ENCODE measurements at regions not wholly inside any gene's neighbourhood (a gene's known extent, or its start where the extent isn't known, plus 50 kb on each side); places are given as distances from the start of the nearest gene placed in this dataset.

DNA sequence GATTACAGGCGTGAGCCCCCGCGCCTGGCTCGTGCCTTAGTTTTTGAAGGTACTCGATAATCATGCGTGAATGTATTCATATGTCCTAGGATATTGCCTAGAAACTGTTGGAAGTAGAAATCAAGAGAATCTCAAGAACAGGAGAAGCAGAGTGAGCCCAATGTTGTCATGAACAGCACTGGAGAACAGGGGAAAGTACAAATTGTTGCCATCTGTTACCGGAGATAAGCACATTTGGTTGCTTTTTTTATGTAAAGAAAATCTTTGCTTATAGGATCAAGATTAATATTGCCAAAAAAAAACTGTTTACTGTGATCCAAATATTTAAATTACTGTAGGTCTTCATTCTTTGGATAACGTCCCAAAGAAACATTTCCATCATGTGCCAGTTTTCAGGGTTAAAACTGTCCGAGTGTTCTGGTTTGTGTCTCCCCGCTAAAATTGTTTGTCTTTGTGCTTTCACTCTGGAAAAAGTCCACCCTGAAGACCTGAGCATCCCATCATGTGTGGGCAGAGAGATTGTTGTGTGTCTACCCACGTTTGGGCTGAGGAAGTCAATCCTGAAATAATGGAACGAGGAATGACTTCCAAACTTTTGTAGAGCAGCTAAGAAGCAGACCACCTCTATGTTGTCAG is 95.7 kb upstream of the CELF2 start:
- DNase-seq = no peak
- no peaks in the 10 kb centered on the region for H3K27me3 ChIP-seq
- H3K9me3 ChIP-seq = no peaks in the 10 kb centered on the region
- H3K36me3 ChIP-seq = no peaks in the 10 kb centered on the region
- H3K4me3 ChIP-seq = no peak overlapping the region

DNA sequence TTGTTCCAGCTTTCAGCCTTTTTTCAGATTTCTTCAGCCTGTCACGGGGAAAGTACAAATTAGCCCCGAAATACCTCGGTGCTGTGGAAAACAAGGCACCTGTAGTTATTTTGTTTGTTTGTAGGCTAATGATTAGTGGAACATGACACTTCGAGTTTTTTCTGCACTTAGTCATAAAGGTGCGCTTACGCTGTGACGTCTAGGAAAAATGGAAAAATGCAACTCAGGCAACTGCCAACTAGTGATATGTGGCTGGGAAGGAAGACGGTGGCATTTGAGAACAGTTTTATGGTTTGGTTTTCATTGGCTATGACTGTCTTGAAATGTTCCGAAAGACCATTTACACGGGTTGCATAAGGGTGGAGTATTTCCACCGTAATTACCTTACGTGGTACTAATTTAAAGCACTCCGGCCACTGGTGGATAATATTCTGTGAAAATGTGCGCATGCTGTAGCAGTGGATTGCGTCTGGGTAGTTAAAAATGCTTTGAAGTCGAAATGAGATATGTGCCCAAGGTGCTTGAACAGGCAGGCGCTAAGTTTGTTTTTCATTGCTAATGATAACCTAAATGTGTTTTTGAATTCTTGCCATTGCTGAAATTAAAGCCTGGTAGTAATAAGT is 94.5 kb upstream of the CELF2 start:
- no peak for DNase-seq
- Histone ChIP-seq H3K36me3 (no peaks in the 10 kb centered on the region), H3K9me3 (no peaks in the 10 kb centered on the region), H3K27me3 (no peaks in the 10 kb centered on the region), H3K4me3 (no peak overlapping the region)

DNA sequence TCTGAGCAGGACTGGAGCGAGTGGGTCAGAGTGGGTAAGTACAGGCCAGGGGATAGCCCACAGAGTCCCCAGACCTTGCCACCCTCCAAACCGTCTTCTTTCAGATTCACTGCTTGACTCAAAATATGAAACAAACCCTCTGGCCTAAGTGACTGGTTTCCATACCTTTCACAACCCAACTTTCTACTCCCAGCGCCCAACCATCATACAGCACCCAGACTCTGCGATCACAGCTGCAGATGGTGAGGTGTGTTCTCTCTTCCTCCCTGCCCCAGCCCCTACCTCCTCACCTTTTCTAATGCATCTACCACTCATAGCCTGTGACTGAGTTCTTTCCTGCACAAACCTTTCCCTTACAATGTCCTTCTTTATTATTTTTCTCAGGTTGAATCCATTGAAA is 92.0 kb upstream of the CELF2 start:
- no peak for DNase-seq
- Histone ChIP-seq H3K4me3 (no peak overlapping the region), H3K27me3 (no peaks in the 10 kb centered on the region), H3K36me3 (no peaks in the 10 kb centered on the region), H3K9me3 (no peaks in the 10 kb centered on the region)

DNA sequence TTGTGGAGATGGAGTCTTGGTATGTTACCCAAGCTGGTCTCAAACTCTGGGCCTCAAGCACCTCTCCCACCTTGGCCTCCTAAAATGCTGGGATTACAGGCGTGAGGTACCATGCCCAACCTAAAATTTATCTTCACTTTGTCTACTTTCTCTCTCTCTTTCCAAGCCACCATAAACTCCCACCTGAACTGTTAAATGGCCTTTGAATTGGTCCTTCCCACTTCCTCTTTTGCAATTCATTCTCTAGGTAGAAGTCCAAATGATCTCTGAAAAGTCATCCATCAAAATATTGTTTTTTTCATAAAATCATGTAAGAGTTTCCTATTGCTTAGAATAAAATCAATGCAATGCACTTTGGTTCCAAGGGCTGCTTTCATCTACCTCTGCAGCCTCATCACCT is 90.1 kb upstream of the CELF2 start:
- no peaks in the 10 kb centered on the region for H3K27me3 ChIP-seq
- H3K36me3 ChIP-seq = no peaks in the 10 kb centered on the region
- no peak overlapping the region for H3K4me3 ChIP-seq
- no peaks in the 10 kb centered on the region for H3K9me3 ChIP-seq
- DNase-seq = no peak

DNA sequence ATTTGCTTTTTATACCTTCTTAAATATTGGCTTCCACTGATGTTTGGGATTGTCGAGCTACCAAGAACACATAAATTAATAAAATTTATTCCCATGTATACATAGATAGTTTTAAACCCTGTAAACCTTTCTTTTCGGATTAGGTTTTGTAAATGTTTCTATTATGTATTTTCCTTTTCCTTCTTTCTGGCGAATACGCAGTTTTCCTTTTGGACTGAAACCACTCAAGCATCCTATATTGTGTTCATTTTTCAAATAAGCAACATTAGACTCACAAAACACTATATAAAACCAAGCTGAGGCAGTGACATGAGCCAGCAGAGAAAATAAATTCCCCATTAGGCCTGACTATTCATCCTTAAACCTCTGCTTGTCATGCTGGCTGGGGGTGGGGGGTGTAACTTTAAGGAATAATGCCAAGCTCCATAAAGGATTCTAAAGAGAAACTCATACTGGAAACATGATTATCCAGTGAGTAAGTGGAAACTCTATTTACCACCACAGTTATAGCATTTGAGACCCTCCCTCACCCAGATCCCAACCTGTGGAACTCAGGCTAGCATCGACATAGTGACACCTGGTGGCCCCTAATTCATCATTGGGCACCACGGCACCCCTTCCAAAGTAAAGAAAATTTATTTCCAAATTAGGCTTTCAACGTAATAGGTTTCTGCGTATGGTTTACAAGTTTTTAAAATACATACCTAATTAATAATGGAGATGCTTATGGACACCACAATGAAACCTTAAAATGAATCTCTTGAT is 86.5 kb upstream of the CELF2 start:
- Histone ChIP-seq H3K36me3 (no peaks in the 10 kb centered on the region), H3K4me3 (no peak overlapping the region), H3K9me3 (no peaks in the 10 kb centered on the region), H3K27me3 (no peaks in the 10 kb centered on the region)
- DNase-seq = no peak

DNA sequence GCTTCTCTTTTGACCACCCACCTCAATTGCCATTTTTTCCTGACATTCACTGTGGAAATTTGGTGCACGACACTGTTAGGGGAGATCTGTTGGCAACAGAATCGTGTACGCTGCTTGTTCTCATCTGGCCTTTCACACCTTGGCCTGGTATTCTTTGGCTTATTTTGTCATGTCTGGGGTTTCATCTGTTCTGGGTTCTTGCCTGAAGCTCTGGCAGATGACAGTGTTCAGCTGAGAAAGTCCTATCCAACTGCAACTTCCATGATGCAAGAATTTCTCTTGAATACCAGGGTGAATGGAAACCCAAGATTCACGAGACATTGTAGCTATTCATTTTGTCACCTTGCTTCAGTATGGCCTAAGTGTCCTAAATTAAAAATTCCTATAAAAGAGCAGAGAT is 82.6 kb upstream of the CELF2 start:
- DNase-seq = no peak
- H3K36me3 ChIP-seq = no peaks in the 10 kb centered on the region
- H3K27me3 ChIP-seq = no peaks in the 10 kb centered on the region
- no peaks in the 10 kb centered on the region for H3K9me3 ChIP-seq
- H3K4me3 ChIP-seq = no peak overlapping the region

DNA sequence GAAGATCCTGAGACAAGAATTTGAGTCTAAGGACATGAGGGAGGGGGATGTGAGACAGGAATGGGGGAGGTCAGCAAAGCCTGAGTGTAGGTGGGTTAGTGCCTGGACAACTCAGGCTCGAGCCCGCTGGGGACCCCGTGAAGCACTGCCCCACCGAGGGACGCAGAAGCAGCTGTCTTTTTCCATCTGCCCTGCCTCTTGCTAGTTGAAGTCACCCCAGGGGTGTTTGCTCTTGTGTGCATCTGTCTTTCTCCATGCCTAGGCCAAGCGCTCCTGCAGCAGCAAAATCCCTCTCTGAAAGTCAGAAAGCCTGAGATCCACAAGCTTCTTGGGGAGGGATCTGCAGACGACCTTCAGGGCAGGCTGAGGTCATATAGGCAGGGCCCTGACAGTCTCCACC is 79.0 kb upstream of the CELF2 start:
- Histone ChIP-seq H3K36me3 (no peaks in the 10 kb centered on the region), H3K27me3 (no peaks in the 10 kb centered on the region), H3K4me3 (no peak overlapping the region), H3K9me3 (0 out of 2 replicates have a peak, but pooled peaks cover 2% of the 10 kb centered on the region)
- DNase-seq = no peak

DNA sequence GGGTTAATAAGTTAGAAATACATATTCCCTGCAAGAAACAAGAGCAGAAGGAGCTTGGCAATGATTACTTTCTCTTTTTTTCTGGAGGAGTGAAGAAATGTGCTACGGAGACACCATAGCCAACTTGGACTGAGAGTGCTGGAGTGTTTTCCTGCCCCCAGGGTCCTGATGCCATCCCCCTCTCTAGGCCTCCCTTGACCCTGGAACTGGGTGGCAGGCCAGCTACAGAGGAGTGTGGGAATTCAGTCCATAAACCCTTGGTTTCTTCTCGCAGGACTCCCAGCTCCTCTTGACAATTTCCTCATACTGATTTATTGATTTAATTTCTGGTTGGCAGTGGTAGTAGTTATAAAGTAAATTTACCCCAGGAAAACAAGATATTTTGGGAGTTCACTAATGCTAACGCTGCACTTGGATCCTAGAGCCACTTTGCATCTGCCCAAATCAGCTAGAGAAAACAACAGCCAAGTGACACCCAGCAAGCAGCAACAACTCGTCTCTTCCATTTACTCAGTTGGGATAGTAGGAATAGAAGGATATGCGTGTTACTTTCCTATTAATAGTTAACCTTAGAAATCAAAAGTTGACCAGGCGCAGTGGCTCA is 76.4 kb upstream of the CELF2 start:
- Histone ChIP-seq H3K9me3 (0 out of 2 replicates have a peak, but pooled peaks cover 2% of the 10 kb centered on the region), H3K36me3 (no peaks in the 10 kb centered on the region), H3K4me3 (no peak overlapping the region), H3K27me3 (no peaks in the 10 kb centered on the region)
- DNase-seq = no peak

DNA sequence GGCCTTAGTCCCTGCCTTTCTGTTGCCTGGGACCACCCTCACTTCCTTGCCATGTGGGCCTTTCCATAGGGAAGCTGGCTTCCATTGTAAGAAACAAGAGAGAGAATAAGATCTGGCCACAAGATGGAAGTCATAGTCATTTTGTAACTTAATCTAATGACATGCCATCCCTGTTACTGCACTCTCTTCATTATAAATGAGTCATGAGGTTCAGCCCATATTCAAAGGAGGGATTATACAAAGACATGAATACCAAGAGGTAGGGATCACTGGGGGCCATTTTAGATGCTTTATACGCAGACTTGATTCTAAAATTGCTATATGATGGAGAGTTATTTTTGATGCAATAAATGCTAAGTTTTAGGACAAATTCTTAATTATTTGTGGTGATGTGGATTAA is 75.2 kb upstream of the CELF2 start:
- no peak for DNase-seq
- Histone ChIP-seq H3K27me3 (no peaks in the 10 kb centered on the region), H3K36me3 (no peaks in the 10 kb centered on the region), H3K4me3 (no peak overlapping the region), H3K9me3 (0 out of 2 replicates have a peak, but pooled peaks cover 2% of the 10 kb centered on the region)

DNA sequence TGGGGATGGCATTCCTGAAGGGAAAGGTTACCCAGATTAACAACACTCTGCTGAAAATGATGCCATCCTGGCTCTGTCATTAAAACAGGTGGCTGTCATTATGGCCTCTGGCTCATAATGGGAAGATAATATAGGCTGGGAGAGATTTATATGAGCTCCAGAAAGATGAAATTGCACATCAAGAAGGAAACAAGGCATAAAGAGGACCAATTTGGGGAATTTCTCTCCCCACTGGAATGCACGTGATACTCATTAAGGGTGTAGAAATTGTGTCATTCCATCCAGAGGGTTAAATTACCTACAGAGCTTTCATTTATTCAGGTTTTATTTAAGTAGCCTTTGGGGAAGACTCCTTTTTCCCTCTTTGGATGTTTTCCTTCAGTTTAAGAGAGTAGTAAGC is 71.6 kb upstream of the CELF2 start:
- DNase-seq = no peak
- H3K36me3 ChIP-seq = no peaks in the 10 kb centered on the region
- H3K27me3 ChIP-seq = no peaks in the 10 kb centered on the region
- no peak overlapping the region for H3K4me3 ChIP-seq
- no peaks in the 10 kb centered on the region for H3K9me3 ChIP-seq

DNA sequence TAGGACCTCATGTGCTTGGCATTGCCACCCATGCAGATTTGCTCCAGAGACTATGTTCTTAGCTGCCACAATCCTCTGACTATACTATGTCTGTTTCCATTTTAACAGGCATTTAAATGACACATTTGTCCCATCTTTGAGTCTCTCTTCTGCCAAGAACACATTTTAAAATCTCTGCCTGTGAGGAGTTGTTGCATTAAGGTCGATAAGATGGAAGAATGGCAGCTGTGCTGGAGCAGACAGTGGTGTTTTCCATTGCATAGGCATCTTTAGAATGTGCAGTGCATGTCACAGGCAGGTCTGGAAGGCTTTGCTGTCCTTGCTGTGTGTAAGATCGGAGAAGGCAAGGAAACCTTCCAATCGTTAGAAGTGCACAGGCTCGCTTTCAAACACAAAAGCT is 70.9 kb upstream of the CELF2 start:
- no peaks in the 10 kb centered on the region for H3K27me3 ChIP-seq
- H3K36me3 ChIP-seq = no peaks in the 10 kb centered on the region
- H3K9me3 ChIP-seq = no peaks in the 10 kb centered on the region
- no peak overlapping the region for H3K4me3 ChIP-seq
- no peak for DNase-seq

DNA sequence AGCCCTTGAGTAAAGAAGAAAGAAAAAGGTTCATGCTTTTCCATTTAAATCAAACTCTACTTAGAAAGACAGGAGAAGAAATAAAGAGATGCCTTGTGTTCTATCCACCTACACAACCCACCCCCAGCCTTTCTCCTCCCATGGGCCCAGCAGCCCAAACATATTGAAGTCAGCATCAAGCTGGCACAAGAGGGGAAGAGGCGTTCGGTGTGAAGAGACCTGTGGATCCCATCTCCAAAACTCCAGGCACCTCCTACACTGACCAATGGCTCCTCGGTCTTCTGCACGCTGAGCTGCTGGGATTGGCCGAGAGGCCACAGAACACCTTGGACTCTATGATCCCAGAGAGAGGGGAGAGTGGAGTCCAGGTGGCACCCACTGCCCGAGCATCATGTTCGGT is 66.0 kb upstream of the CELF2 start:
- H3K4me3 ChIP-seq = no peak overlapping the region
- no peak for DNase-seq
- H3K9me3 ChIP-seq = no peaks in the 10 kb centered on the region
- no peaks in the 10 kb centered on the region for H3K27me3 ChIP-seq
- H3K36me3 ChIP-seq = no peaks in the 10 kb centered on the region

DNA sequence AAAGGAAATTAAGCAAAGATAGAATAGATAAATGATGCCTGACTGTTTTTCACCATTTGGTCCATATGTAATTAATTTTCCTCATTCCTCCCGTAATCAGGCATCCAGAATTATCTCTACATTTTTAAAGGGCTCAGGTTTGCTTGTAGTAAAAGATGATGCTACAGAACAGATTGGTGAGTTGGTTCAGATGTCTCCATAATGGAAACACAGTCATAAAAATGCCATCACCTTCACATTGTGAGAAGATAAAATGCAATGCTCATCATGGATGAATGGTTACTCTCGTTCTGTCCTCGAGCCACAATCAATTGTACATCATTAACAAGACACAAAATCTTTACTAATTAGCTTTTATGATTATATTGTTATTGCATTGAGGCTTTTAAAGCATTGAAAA is 64.9 kb upstream of the CELF2 start:
- Histone ChIP-seq H3K4me3 (no peak overlapping the region), H3K36me3 (no peaks in the 10 kb centered on the region), H3K9me3 (no peaks in the 10 kb centered on the region), H3K27me3 (no peaks in the 10 kb centered on the region)
- DNase-seq = no peak

DNA sequence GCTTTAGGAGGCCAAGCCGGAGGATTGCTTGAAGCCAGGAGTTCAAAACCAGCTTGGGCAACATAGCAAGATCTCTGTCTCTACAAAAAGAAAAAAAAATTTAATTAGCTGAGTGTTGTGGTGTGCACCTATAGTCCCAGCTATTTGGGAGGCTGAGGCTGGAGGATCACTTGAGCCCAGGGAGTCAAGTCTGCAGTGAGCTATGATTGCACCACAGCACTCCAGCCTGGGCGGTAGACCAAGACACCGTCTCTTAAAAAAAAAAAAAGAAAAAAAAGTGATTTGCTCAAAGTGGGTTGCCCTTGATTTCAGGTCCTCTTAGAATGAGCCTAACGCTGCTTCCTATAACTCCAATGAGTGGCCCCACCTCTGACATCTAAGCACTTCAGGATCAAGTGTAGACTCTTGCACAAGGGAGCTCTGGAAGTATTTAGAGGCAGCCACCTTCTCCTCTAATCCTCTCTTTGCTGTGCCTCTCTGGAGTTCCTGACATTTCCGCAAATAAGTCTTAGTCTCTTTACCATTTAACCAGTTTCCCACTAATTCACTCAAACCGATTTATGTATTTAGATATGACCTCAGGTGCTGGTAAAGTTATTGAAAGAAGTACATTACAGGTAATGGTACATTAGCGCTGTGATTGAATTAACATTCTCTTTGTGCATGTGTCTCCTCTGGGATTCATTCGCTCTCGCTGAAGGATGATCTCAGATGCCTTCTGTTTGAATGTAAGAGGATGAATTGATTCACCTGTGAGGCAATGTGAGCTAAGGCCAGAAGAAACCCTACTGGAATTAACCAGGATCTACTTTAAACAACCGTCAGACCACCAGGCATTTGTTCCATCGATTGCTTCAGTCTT is 60.8 kb upstream of the CELF2 start:
- H3K27me3 ChIP-seq = no peaks in the 10 kb centered on the region
- no peak overlapping the region for H3K4me3 ChIP-seq
- H3K9me3 ChIP-seq = no peaks in the 10 kb centered on the region
- DNase-seq = no peak
- H3K36me3 ChIP-seq = no peaks in the 10 kb centered on the region

DNA sequence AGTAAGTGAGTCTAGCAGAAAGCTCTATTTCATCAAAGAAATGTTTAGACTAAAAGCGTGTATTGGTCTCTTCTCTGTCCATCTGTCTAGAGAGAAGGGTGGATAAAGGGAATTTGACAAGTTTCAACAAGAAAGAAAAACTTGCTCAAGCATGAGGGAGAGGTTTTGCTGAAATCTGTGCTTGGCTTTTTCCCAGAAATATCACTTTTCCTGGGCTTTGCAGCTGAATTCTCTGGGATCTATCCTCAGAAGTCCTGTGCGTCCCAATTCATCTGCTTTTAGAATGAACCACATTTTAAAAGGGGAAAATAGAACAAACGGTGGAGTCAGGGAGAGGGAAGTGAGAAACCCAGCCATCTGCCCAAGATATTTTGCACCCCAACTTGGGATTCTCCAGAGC is 59.6 kb upstream of the CELF2 start:
- H3K36me3 ChIP-seq = no peaks in the 10 kb centered on the region
- no peak overlapping the region for H3K4me3 ChIP-seq
- no peak for DNase-seq
- H3K27me3 ChIP-seq = no peaks in the 10 kb centered on the region
- no peaks in the 10 kb centered on the region for H3K9me3 ChIP-seq

DNA sequence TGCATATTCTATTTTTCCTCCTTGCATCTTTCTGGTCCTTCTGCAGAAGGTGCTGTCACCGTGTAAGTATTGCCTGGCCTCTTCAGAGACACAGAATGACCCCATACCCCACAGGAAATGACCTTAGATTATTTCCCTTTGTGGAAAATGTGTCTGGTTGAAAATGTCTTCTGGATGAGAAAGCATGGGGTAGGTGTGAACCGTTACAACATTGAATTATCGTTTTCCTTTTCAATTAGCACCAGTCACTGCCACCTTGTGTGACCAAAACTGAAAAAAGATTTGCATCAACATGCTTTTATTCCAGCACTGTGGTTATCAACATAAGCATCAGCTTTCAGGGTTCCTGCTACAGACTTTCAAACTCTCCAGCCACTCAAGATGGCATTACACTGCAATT is 58.0 kb upstream of the CELF2 start:
- no peaks in the 10 kb centered on the region for H3K27me3 ChIP-seq
- no peaks in the 10 kb centered on the region for H3K36me3 ChIP-seq
- H3K4me3 ChIP-seq = no peak overlapping the region
- H3K9me3 ChIP-seq = no peaks in the 10 kb centered on the region
- DNase-seq = no peak

DNA sequence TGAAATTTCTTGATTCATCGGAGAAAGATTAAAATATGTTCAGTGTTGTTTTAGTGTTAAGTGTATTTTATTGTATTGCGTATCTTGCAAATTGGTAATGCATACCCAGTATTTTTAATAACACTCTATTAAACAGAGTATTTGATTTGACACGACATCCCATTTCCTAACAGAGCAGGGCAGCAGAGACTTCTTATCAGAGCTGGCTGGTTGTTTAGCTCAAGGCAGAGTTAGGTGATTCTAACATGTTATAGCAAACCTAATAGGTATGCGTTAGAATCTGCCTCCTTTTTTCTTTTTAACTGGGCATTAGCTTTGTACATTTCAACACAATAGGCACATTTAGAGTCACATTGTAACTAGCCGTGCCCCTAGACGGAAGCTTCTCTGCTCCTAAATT is 57.1 kb upstream of the CELF2 start:
- no peaks in the 10 kb centered on the region for H3K9me3 ChIP-seq
- H3K36me3 ChIP-seq = no peaks in the 10 kb centered on the region
- DNase-seq = no peak
- no peak overlapping the region for H3K4me3 ChIP-seq
- H3K27me3 ChIP-seq = no peaks in the 10 kb centered on the region
